ENCODE measurements at regions not wholly inside any gene's neighbourhood (a gene's known extent, or its start where the extent isn't known, plus 50 kb on each side); places are given as distances from the start of the nearest gene placed in this dataset.
"Not testable (repeated sequence)": the region's sequence is repeated elsewhere in the genome, so short reads cannot be mapped to it uniquely, and the experiment has no call there.

GRCh38 chr5:110973510-110973909, 98.0 kb upstream of the TSLP start:
- Histone ChIP-seq H3K4me3 (no peak overlapping the region), H3K4me1 (no peaks in the 10 kb centered on the region), H3K27me3 (no peaks in the 10 kb centered on the region), H3K4me2 (no peak overlapping the region), H3K27ac (no peak overlapping the region), H3K9ac (no peak overlapping the region), H4K20me1 (no peaks in the 10 kb centered on the region), H3K36me3 (no peaks in the 10 kb centered on the region), H3K9me3 (no peaks in the 10 kb centered on the region)
- no peak for TF ChIP-seq Cebpa-rat (IDR thresholded peaks at IDR 0.05)

- TF ChIP-seq Cebpa-rat (IDR thresholded peaks at IDR 0.05): no peak
- Histone ChIP-seq H3K4me1 (no peaks in the 10 kb centered on the region), H3K4me2 (no peak overlapping the region), H3K27ac (no peak overlapping the region), H3K27me3 (no peaks in the 10 kb centered on the region), H3K4me3 (no peak overlapping the region), H3K9me3 (no peaks in the 10 kb centered on the region), H3K9ac (no peak overlapping the region), H3K36me3 (no peaks in the 10 kb centered on the region), H4K20me1 (no peaks in the 10 kb centered on the region)
Measured at GRCh38 chr5:110977915-110978314, 93.6 kb upstream of the TSLP start.

GRCh38 chr5:110985882-110986281, 85.6 kb upstream of the TSLP start:
- H3K36me3 ChIP-seq, H3K4me3 ChIP-seq, H3K9ac ChIP-seq, H3K27me3 ChIP-seq, H3K9me3 ChIP-seq, H3K4me1 ChIP-seq, H3K4me2 ChIP-seq, H3K27ac ChIP-seq, H4K20me1 ChIP-seq: not testable (repeated sequence)

GRCh38 chr5:110987573-110987972, 83.9 kb upstream of the TSLP start:
- H3K4me3 ChIP-seq, H3K27ac ChIP-seq, H3K9ac ChIP-seq, H3K36me3 ChIP-seq, H4K20me1 ChIP-seq, H3K27me3 ChIP-seq, H3K9me3 ChIP-seq, H3K4me1 ChIP-seq, H3K4me2 ChIP-seq: not testable (repeated sequence)

GRCh38 chr5:110996742-110997141, 74.8 kb upstream of the TSLP start:
- Histone ChIP-seq H3K4me2 (no peak overlapping the region), H3K27ac (no peak overlapping the region), H3K4me3 (no peak overlapping the region), H3K9me3 (no peaks in the 10 kb centered on the region), H3K4me1 (no peaks in the 10 kb centered on the region), H4K20me1 (no peaks in the 10 kb centered on the region), H3K36me3 (no peaks in the 10 kb centered on the region), H3K27me3 (no peaks in the 10 kb centered on the region), H3K9ac (no peak overlapping the region)
- no peak for TF ChIP-seq Cebpa-rat (IDR thresholded peaks at IDR 0.05)

- Histone ChIP-seq H3K4me2 (no peak overlapping the region), H3K36me3 (no peaks in the 10 kb centered on the region), H3K4me3 (no peak overlapping the region), H3K4me1 (no peaks in the 10 kb centered on the region), H3K27me3 (no peaks in the 10 kb centered on the region), H3K9me3 (no peaks in the 10 kb centered on the region), H3K27ac (no peak overlapping the region), H3K9ac (no peak overlapping the region), H4K20me1 (no peaks in the 10 kb centered on the region)
- TF ChIP-seq Cebpa-rat (IDR thresholded peaks at IDR 0.05): no peak
Measured at GRCh38 chr5:111002036-111002435, 69.5 kb upstream of the TSLP start.

GRCh38 chr5:111003623-111004022, 67.9 kb upstream of the TSLP start:
- H3K4me1 ChIP-seq: no peaks in the 10 kb centered on the region
- no peak overlapping the region for H3K27ac ChIP-seq
- no peaks in the 10 kb centered on the region for H3K9me3 ChIP-seq
- H3K9ac ChIP-seq: no peak overlapping the region
- no peak overlapping the region for H3K4me3 ChIP-seq
- no peaks in the 10 kb centered on the region for H3K27me3 ChIP-seq
- H4K20me1 ChIP-seq: no peaks in the 10 kb centered on the region
- H3K4me2 ChIP-seq: no peak overlapping the region
- no peak for TF ChIP-seq Cebpa-rat (IDR thresholded peaks at IDR 0.05)
- H3K36me3 ChIP-seq: no peaks in the 10 kb centered on the region

GRCh38 chr5:111004291-111004690, 67.2 kb upstream of the TSLP start:
- Histone ChIP-seq H3K4me1 (no peaks in the 10 kb centered on the region), H3K4me2 (no peak overlapping the region), H3K36me3 (no peaks in the 10 kb centered on the region), H3K9ac (no peak overlapping the region), H3K27ac (no peak overlapping the region), H4K20me1 (no peaks in the 10 kb centered on the region), H3K4me3 (no peak overlapping the region), H3K9me3 (no peaks in the 10 kb centered on the region), H3K27me3 (no peaks in the 10 kb centered on the region)
- no peak for TF ChIP-seq Cebpa-rat (IDR thresholded peaks at IDR 0.05)

- H3K9ac ChIP-seq: no peak overlapping the region
- no peaks in the 10 kb centered on the region for H3K4me1 ChIP-seq
- H3K4me3 ChIP-seq: no peak overlapping the region
- H3K36me3 ChIP-seq: no peaks in the 10 kb centered on the region
- no peaks in the 10 kb centered on the region for H3K9me3 ChIP-seq
- H4K20me1 ChIP-seq: no peaks in the 10 kb centered on the region
- H3K4me2 ChIP-seq: no peak overlapping the region
- H3K27ac ChIP-seq: no peak overlapping the region
- no peaks in the 10 kb centered on the region for H3K27me3 ChIP-seq
- no peak for TF ChIP-seq Cebpa-rat (IDR thresholded peaks at IDR 0.05)
Measured at GRCh38 chr5:111010783-111011182, 60.7 kb upstream of the TSLP start.

GRCh38 chr5:111013011-111013410, 58.5 kb upstream of the TSLP start:
- no peak overlapping the region for H3K4me2 ChIP-seq
- H3K36me3 ChIP-seq: no peaks in the 10 kb centered on the region
- no peak overlapping the region for H3K9ac ChIP-seq
- no peak overlapping the region for H3K27ac ChIP-seq
- no peaks in the 10 kb centered on the region for H3K9me3 ChIP-seq
- TF ChIP-seq Cebpa-rat (IDR thresholded peaks at IDR 0.05): no peak
- no peak overlapping the region for H3K4me3 ChIP-seq
- H3K27me3 ChIP-seq: no peaks in the 10 kb centered on the region
- H4K20me1 ChIP-seq: no peaks in the 10 kb centered on the region
- H3K4me1 ChIP-seq: no peaks in the 10 kb centered on the region

GRCh38 chr5:111016801-111017200, 54.7 kb upstream of the TSLP start:
- H3K4me2 ChIP-seq: no peak overlapping the region
- no peaks in the 10 kb centered on the region for H3K27me3 ChIP-seq
- no peaks in the 10 kb centered on the region for H3K4me1 ChIP-seq
- H4K20me1 ChIP-seq: no peaks in the 10 kb centered on the region
- no peak overlapping the region for H3K9ac ChIP-seq
- no peak overlapping the region for H3K4me3 ChIP-seq
- H3K27ac ChIP-seq: no peak overlapping the region
- no peaks in the 10 kb centered on the region for H3K9me3 ChIP-seq
- TF ChIP-seq Cebpa-rat (IDR thresholded peaks at IDR 0.05): no peak
- no peaks in the 10 kb centered on the region for H3K36me3 ChIP-seq

All from BLaER1 (cell line).